Endothelial cell of umbilical vein (primary cell): ENCODE measurements at regions not wholly inside any gene's neighbourhood (a gene's known extent, or its start where the extent isn't known, plus 50 kb on each side); places are given as distances from the start of the nearest gene placed in this dataset.

Source experiments
- CTCF ChIP-seq, 2 donors: IDR thresholded peaks; 1 replicate in 1 of 2; 2 replicates in 1 of 2; pipeline ENCODE4 v1.5.1; 2011; ENCODE audit warnings: low read length in 2 of 2, mild to moderate bottlenecking in 2 of 2, moderate library complexity in 2 of 2, control low read depth in 1 of 2, inconsistent platforms in 1 of 2, low read depth in 1 of 2; ENCODE audit not compliant: insufficient read depth in 1 of 2; ENCODE audit errors: extremely low read depth in 1 of 2
- EZH2 ChIP-seq: IDR thresholded peaks from 2 replicates; pipeline ENCODE4 v1.6.1; 2012; ENCODE audit warnings: borderline replicate concordance, low read depth, mild to moderate bottlenecking, moderate library complexity, low read length, inconsistent platforms; ENCODE audit not compliant: severe bottlenecking
- FOS ChIP-seq: IDR thresholded peaks from 2 replicates; pipeline ENCODE4 v1.6.1; 2011; ENCODE audit warnings: mild to moderate bottlenecking, low read length, moderate library complexity, borderline replicate concordance; ENCODE audit not compliant: insufficient read depth
- GATA2 ChIP-seq: IDR thresholded peaks from 2 replicates; pipeline ENCODE4 v1.7.0; 2011; ENCODE audit warnings: low read depth, mild to moderate bottlenecking, moderate library complexity, mixed read lengths, low read length; ENCODE audit not compliant: insufficient read length, insufficient read depth
- JUN ChIP-seq: IDR thresholded peaks from 2 replicates; pipeline ENCODE4 v1.6.1; 2011; ENCODE audit warnings: borderline replicate concordance, low read depth; ENCODE audit not compliant: insufficient read length, insufficient read depth
- MAX ChIP-seq: IDR thresholded peaks from 2 replicates; pipeline ENCODE4 v1.6.1; 2011; ENCODE audit not compliant: insufficient read depth, insufficient read length
- MYC ChIP-seq: IDR thresholded peaks from one replicate; pipeline ENCODE4 v1.6.1; 2011; ENCODE audit warnings: mild to moderate bottlenecking, low read depth, low read length
- POLR2A ChIP-seq: IDR thresholded peaks from 2 replicates; pipeline ENCODE4 v1.6.1; 2012; ENCODE audit warnings: low read depth, mild to moderate bottlenecking, control low read depth, low read length
- POLR2AphosphoS5 ChIP-seq: IDR thresholded peaks from 2 replicates; pipeline ENCODE4 v1.6.1; 2012; ENCODE audit warnings: low read depth, mild to moderate bottlenecking, control low read depth, low read length, moderate library complexity; ENCODE audit not compliant: insufficient read depth

DNA sequence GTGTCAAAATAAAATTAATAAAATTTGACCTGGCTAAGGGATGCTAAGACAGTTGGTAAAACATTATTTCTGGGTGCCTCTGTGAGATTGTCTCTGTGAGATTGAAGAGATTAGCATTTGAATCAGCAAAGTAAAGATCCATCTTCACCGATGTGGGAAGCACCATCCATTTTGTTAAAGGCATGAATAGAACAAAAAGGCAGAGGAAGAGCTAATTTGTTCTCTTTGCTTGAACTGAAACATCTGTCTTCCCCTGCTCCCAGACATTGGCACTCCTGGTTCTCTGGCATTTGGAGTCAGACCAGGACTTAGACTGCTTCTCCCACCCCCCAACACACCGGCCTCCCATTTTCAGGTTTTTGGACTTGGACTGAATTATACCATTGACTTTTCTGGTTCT is 603.8 kb upstream of the LINC00305 start:
- TF ChIP-seq CTCF (IDR thresholded peaks at IDR 0.05; ENCODE audit: extremely low read depth in 1 of 2, insufficient read depth in 1 of 2, low read depth in 1 of 2, low read length in 2 of 2) (no peak), EZH2 (no peak), POLR2AphosphoS5 (no peak), MYC (no peak), POLR2A (no peak), MAX (no peak), FOS (no peak), JUN (no peak), GATA2 (no peak)
